GM12891 (cell line): ENCODE measurements at regions not wholly inside any gene's neighbourhood (a gene's known extent, or its start where the extent isn't known, plus 50 kb on each side); places are given as distances from the start of the nearest gene placed in this dataset.

Source experiments
- POLR2A ChIP-seq: IDR thresholded peaks from 2 replicates; pipeline ENCODE4 v1.6.1; 2011; ENCODE audit warnings: low read depth, low read length, control low read depth
- POLR2AphosphoS5 ChIP-seq: IDR thresholded peaks from 2 replicates; pipeline ENCODE4 v1.6.1; 2011; ENCODE audit warnings: low read depth, low read length, control low read depth
- POU2F2 ChIP-seq: IDR thresholded peaks from 2 replicates; pipeline ENCODE4 v1.6.1; 2011; ENCODE audit warnings: low read depth, mild to moderate bottlenecking, control low read depth, low read length, moderate library complexity
- SPI1 ChIP-seq: IDR thresholded peaks from 2 replicates; pipeline ENCODE4 v1.6.1; 2011; ENCODE audit warnings: low read depth, low read length, control low read depth
- TAF1 ChIP-seq: IDR thresholded peaks from 2 replicates; pipeline ENCODE4 v1.6.1; 2011; ENCODE audit warnings: low read depth, low read length, control low read depth

DNA sequence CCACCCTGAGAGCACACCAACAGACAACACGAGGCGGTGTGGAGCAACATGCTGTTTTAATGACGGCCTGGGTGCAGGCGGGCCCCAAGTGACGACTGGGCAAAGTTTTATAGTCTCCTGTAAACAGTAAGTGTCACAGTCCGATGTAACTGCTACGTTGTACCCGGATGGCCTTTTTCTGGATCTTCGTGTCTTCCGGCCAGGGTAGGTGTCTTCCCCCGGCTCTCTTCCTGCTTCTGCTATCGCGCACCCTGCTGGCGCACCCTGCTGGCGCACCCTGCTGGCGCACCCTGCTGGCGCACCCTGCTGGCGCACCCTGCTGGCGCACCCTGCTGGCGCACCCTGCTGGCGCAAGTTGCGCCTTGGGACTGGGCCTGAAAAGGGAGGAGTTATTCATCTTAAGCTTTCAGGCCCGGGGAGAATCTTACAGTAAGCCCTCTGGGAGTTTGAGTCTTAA, 143.0 kb upstream of the TARS1 start:
- no peak for TF ChIP-seq POLR2A
- TF ChIP-seq POLR2AphosphoS5, result no peak
- no peak for TF ChIP-seq TAF1
- TF ChIP-seq POU2F2, result no peak
- no peak for TF ChIP-seq SPI1
